ENCODE measurements at regions not wholly inside any gene's neighbourhood (a gene's known extent, or its start where the extent isn't known, plus 50 kb on each side); places are given as distances from the start of the nearest gene placed in this dataset.
"Not testable (repeated sequence)": the region's sequence is repeated elsewhere in the genome, so short reads cannot be mapped to it uniquely, and the experiment has no call there.

- DNase-seq, result no peak
These were observed 98.3 kb upstream of the IPO9 start for GRCh38 chr1:201730611-201731010.

DNA sequence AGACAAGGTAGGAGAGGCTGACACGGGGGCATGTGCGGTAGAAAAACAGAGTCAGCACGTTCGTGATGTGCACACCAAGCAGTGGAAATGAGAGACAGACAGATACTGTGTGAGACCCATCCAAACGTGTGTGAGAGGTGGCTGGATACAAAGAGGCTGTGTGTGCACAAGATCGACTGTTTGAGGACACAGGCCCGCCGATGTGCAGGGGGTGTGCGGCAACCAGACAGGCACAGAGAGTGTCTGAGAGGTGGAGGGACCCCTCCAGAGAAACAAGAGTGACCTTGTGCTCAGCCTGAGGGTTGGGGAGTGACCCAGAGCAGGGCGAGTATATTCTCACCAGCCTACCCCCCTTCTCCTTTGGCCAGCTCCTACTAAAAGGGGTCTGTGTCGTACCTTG is 97.8 kb upstream of the IPO9 start:
- no peak for DNase-seq

DNA sequence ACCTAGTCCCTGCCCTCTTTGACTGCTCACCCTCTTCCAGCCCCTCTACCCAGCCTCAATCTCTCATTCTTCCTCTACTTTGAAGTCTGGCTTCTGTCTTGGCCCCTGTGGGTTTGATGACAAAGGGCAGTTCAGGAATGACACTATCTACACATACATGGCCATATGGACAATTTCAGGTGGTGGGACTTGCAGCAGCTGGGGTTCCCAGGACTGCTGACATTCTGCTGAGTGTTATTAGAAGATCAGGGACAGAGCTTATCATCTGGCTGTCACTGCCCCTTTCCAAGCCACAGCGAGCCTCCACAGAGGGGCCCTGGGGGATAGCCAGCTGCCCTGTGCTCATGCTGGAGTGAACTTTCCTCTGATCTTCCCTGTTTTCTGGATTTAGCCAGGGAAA is 97.4 kb upstream of the IPO9 start:
- no peak for DNase-seq

DNA sequence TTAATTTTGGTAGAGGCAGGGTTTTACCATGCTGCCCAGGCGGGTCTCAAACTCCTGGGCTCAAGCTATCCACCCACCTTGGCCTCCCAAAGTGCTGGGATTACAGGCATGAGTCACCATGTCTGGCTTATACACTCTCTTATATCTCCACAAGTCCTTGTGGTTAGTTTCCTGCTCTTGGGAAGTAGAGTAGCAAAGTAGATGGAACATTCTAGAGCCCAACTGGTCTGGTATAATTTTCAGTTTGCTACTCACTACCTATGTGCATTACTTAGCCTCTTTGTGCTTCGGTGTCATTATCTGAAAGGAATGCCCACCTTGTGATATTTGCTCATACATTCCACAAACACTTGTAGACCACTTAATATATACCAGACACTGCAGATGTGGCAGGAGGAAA is 96.6 kb upstream of the IPO9 start:
- no peak for DNase-seq

GRCh38 chr1:201734221-201734620 is 94.7 kb upstream of the IPO9 start:
- not testable (repeated sequence) for DNase-seq

DNA sequence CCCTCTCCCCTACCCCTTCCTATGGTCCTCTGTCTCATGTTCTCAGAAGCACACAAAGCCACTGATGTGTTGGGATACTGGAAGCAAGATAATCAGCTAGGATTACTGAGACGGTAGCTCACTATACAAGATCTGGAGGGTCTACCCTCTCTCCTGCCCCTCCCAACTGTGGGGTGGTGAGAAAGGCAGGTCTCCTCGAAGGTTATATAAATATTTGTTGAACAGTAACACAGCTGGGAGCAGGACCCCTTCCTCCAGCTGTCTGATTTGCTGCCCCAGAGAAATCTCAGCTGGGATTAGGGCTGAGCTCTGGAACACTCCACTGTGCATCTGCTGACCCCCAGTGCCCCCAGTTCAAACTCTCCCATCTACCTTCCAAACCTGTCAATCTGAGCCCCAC is 94.2 kb upstream of the IPO9 start:
- DNase-seq, result no peak

GRCh38 chr1:201736707-201737320 is 92.1 kb upstream of the IPO9 start:
- DNase-seq, result no peak

DNA sequence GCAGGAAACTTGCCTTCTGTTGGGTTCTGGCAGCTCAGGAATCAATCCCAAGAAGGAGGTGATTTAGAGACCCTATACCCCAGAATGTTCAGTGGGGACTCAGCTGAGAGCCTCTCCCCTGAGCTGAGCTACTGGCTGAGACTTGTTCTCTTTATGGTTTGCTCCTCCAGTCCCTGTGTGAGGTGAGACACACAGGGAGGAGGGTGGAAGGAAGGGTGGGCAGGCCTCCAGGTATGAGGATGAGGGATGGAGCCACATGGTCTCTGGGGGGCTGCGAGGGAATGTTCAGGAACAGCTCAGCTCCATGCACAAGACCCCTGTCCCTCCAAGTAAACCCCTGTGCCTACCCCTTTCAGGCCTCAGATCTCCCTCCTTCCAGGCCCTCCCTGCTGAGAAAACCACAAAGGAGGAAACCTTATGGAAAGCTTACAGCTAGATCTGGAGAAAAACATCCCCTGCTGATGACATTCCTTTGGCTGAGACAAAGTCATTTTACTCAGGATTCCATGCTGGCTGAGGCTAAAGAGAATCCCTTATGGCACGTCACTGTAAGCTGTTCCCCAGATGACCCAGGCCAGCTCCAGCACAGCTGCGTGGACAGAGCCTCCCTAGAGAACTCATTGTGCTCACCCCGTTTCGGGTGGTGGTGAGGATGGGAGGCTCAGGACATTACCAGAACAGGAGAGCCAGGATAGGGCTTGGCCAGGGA is 91.5 kb upstream of the IPO9 start:
- DNase-seq, result peak; percentile 72

GRCh38 chr1:201739080-201739479 is 89.9 kb upstream of the IPO9 start:
- no peak for DNase-seq

DNA sequence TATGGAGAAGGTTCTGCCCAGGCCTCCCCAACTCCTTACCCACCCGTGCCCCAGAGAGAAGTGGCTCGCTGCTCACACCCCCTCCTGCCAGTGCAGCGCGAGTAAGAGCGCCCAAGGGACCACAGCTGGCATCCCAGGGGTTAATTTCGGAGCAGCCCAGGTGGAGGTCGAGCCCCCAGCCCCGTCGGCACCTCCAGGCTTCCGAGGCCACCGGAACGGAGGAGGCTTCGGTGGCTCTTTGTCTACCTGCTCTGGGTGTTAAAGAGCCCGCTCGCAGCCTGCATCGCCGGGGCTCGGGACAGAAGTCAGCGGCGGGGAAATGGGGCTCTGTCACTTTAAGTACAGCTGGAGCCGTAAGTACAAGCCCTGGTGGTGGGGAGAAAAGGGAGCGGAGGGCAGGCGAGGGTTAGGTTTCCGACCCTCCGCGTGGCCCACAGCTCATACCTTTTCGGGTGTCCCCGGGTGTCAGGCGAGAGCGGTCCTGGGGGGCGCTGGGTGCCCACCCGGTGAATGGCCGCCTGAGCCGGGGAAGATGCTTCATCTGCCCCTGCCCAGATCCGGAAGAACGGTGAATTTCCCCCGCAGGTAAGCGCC is 89.4 kb upstream of the IPO9 start:
- DNase-seq, result peak; percentile 64

- DNase-seq, result no peak
These were observed 88.8 kb upstream of the IPO9 start for GRCh38 chr1:201740086-201740541.

- DNase-seq, result no peak
These were observed 88.3 kb upstream of the IPO9 start for GRCh38 chr1:201740670-201741111.

DNA sequence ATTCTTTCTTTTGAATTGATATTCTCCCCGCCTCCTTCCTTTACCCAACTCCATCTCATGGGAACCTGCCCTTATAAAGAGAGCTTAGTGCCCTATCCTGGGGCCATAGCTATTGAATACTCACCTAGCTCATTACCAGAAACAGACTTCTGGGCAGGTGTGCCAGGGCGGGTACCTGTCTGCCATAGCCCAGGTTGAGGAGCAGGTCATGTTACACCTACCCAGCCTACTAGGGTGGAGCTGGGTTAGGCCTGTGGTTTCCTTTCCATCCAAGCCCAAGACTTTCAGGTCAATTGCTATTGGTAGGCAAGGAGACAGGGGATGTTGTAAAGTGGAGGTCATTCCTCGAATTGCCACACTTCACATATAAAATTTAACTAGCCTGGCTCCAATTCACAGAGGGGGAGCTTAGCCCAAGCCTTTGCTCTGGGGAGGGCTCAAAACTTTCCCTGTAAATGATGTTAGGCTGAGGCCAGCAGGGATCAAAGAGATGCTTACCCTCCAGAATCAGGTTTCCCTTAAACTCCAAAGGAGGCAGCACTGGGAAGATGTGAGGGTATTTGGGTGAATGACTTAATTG is 87.1 kb upstream of the IPO9 start:
- no peak for DNase-seq

DNA sequence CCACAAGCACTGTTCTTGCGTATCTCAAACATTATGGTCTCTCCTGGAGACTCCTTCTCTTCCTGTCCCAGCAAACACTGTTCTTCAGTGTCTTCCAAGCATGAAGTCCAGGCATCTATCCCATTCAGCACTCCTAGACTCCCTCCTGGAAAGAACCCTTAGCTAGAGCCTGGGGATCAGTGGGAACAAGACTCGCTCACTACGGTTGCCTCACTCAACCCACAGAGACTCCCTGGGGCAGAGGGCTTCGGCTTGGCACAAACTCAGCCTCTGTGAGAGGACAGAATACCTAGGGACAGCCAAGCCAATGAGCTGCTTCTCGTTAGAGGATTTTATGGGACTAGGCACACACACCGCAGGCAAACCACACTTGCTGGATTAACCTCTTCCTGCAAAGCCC is 86.5 kb upstream of the IPO9 start:
- no peak for DNase-seq

GRCh38 chr1:201742955-201743805 is 85.8 kb upstream of the IPO9 start:
- no peak for DNase-seq

DNA sequence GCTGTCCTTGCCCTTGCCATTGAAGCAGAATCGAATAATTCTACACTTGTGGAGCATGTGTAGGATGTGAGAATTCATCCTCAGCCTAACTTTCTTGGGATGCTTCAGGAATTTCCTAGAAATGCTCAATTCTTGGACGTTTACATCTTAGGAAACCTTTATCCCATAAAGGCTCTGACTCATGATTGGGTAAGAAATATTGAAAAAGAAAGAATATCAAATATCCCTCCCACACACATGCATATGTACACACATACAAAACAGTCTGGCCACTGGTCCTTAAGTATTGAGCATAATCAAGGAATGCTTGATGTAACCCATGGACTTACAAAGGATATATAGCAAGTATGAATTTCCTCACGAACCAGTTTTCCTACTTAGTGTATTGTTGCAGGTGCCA is 83.9 kb upstream of the IPO9 start:
- no peak for DNase-seq

DNA sequence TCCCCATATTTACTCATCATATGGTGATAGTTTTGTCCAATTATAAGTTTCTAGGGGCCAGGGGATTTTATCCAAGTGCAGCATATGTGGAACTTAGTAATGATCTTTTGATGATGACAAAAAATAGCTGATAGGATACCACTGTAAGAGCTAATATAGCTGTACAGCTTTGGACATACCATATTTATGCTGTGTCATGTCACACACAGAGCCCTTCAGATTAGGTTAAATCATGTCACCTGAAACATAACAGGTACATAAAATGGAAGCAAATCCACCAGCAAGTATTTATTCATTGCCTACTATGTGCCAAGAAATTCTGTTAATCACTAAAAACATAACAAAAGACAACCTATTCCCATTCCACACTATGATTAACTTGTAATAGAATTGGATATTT is 82.8 kb upstream of the IPO9 start:
- no peak for DNase-seq

- DNase-seq, result no peak
These were observed 81.7 kb upstream of the IPO9 start for GRCh38 chr1:201747261-201747660.

DNA sequence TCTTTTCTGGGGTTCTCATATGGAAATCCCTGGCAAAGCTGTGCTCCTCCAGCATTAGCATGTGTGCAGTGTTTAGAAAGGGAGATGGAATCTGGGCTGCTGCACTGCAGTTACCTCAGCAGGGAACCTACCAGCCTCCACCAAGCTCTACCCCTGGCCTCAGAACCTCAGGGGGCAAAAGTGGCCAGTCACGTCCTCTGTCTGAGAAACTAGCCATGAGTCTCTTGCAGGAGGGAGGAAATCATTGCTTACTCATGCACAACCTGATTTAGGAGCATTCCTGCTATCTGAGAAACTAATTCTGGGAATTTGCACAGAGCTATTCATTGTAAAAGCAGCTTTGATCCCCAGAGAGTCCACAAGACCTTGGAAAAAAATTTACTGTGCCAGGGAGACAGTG is 80.6 kb upstream of the IPO9 start:
- no peak for DNase-seq

DNA sequence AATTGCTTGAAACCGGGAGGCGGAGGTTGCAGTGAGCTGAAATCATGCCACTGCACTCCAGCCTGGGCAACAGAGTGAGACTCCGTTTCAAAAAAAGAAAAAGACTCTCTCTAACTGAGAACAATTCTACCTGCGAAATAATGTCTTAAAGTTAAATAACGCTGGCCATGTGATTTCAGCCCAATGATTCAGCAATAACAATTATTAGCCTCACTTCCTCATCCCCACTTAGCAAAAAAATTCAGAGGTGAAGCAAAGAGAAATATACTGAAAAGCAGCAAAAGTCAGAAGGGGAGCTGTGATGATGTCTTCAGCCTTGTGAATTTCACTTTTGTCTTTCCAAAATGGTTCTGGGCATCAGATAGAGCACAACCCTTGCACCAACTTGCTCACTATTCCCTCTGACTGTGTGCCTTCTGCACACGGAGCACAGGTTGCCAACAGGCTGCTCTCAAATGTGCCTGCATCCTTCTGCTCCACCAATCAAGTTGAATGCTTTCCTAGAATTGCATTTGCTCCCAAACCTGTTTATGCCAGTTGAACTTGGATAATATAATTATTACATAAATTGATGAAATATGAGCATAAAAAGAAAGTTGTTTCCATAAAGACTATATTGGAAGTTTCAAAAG is 79.8 kb upstream of the IPO9 start:
- DNase-seq, result no peak

DNA sequence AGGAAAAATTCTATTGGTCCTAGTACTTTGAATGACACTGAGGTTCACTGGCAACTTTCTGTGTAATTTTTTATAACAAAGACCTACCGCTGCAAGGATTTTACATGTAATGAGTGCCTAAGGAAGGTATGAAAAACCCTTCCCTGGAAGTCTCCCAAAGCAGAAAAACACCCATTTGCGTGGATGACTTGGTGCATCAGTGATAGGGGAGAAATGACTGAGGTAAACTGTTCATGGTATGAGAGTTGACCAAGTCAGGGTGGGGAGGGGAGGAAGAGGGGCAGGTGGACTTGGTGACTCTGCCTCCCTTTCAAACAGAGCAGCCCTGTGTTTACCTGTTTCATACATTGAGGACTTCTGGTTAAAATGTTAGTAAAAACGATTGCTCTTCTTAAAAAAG is 78.8 kb upstream of the IPO9 start:
- no peak for DNase-seq

- no peak for DNase-seq
These were observed 78.0 kb upstream of the IPO9 start for GRCh38 chr1:201750934-201751333.

- no peak for DNase-seq
These were observed 77.1 kb upstream of the IPO9 start for GRCh38 chr1:201751872-201752271.
